ENCODE measurements at regions not wholly inside any gene's neighbourhood (a gene's known extent, or its start where the extent isn't known, plus 50 kb on each side); places are given as distances from the start of the nearest gene placed in this dataset.

GRCh38 chr2:57107353-57107752 is 923.6 kb downstream of the CCDC85A start:
- no peak for DNase-seq (ENCODE audit: low read depth)
- no peak for TF ChIP-seq CTCF (IDR thresholded peaks at IDR 0.05; ENCODE audit: low read length, missing control alignments)
- H3K4me3 ChIP-seq (replicated peaks; ENCODE audit: low read depth, low read length): no peak overlapping the region

- no peak for TF ChIP-seq CTCF (IDR thresholded peaks at IDR 0.05; ENCODE audit: low read length, missing control alignments)
- DNase-seq (ENCODE audit: low read depth): no peak
- no peak overlapping the region for H3K4me3 ChIP-seq (replicated peaks; ENCODE audit: low read depth, low read length)
Observed at GRCh38 chr2:57111531-57111930, 927.7 kb downstream of the CCDC85A start.

DNA sequence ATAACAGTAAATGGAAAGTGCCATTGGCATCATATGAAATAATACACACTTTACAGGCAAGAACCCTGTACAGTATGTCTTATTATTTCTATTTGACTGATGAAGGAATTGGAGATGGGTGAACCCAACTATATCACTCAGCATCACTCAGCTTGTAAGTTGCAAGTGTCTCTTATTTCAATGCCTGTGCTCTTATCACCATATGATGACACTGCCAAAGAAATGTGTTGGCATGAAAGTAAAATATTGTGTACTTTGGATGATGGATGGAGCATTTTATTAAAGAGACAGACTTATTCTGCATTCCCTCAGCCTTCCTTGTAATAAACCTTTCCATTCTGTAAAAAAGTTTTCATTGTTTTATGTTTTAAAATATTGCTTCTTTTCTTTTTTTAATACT is 927.5 kb upstream of the VRK2 start:
- DNase-seq (ENCODE audit: low read depth): no peak
- TF ChIP-seq CTCF (IDR thresholded peaks at IDR 0.05; ENCODE audit: low read length, missing control alignments): no peak
- no peak overlapping the region for H3K4me3 ChIP-seq (replicated peaks; ENCODE audit: low read depth, low read length)

DNA sequence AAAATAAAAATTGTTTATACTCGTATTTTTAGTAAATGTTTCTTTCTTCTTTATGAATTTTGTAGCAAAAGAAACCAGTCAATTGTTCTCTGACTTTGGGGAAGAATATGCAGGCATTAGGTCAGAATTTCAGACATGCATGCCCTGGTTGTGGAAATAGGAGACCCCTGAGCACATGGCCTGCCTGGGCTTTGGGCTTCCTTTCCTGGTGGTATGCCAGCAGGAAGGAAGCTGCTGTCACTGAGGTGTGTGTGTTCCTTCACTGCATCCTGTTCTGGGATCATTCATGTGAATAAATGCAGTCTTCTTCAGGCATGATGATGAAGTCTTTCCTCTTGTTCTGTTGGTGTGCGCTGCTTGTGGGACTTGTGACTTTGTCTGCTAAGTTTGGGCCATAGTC is 920.2 kb upstream of the VRK2 start:
- no peak for TF ChIP-seq CTCF (IDR thresholded peaks at IDR 0.05; ENCODE audit: low read length, missing control alignments)
- DNase-seq (ENCODE audit: low read depth): no peak
- H3K4me3 ChIP-seq (replicated peaks; ENCODE audit: low read depth, low read length): no peak overlapping the region

- no peak overlapping the region for H3K4me3 ChIP-seq (replicated peaks; ENCODE audit: low read depth, low read length)
- no peak for DNase-seq (ENCODE audit: low read depth)
- TF ChIP-seq CTCF (IDR thresholded peaks at IDR 0.05; ENCODE audit: low read length, missing control alignments): no peak
Observed at GRCh38 chr2:57139179-57139578, 907.4 kb upstream of the VRK2 start.

- no peak for DNase-seq (ENCODE audit: low read depth)
- TF ChIP-seq CTCF (IDR thresholded peaks at IDR 0.05; ENCODE audit: low read length, missing control alignments): no peak
- H3K4me3 ChIP-seq (replicated peaks; ENCODE audit: low read depth, low read length): no peak overlapping the region
Observed at GRCh38 chr2:57141269-57141668, 905.3 kb upstream of the VRK2 start.

DNA sequence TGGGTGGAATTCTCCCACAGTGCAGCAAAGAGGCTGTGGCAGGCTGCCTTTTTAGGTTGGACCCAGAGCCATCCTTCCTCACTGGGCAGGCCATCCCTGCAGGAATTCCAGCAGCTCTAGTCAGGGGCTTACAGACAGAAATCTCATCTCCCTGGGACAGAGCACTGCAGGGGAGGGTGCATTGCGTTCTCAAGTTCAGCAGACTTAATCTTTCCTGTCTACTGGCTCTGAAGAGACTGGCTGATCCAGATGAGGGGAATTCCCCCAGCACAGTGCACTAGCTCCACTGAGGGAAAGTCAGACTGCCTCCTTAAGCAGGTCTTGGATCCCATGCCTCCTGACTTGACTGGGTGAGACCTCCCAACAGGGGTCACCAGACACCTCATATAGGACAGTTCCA is 899.7 kb upstream of the VRK2 start:
- TF ChIP-seq CTCF (IDR thresholded peaks at IDR 0.05; ENCODE audit: low read length, missing control alignments): no peak
- H3K4me3 ChIP-seq (replicated peaks; ENCODE audit: low read depth, low read length): no peak overlapping the region
- DNase-seq (ENCODE audit: low read depth): no peak

All from fibroblast of pulmonary artery (primary cell).